H1 (cell line): ENCODE measurements at regions not wholly inside any gene's neighbourhood (a gene's known extent, or its start where the extent isn't known, plus 50 kb on each side); places are given as distances from the start of the nearest gene placed in this dataset.

ENCODE experiments used
- ASH2L ChIP-seq: fragments of 200-600, 300-600 bp; sonication (generic); IDR thresholded peaks from one replicate; pipeline ENCODE4 v1.7.1; 2017; ENCODE audit warnings: low read length
- BACH1 ChIP-seq: IDR thresholded peaks from 2 replicates; pipeline ENCODE4 v1.6.1; 2012; ENCODE audit warnings: low read length, improper control_type of control experiment
- EZH2 ChIP-seq: fragments of 200-600 bp; sonication (generic); IDR thresholded peaks from 2 replicates; pipeline ENCODE4 v1.7.1; 2012; ENCODE audit warnings: low read depth, mild to moderate bottlenecking, moderate library complexity, low read length, inconsistent platforms; ENCODE audit not compliant: severe bottlenecking
- GABPA ChIP-seq: IDR thresholded peaks from 2 replicates; pipeline ENCODE4 v1.6.1; 2011; ENCODE audit warnings: mild to moderate bottlenecking, low read length, moderate library complexity, borderline replicate concordance; ENCODE audit not compliant: insufficient read depth
- JUND ChIP-seq: IDR thresholded peaks from 2 replicates; pipeline ENCODE4 v1.6.1; 2011; ENCODE audit warnings: mild to moderate bottlenecking, improper control_type of control experiment, low read length
- MAFK ChIP-seq: IDR thresholded peaks from 2 replicates; pipeline ENCODE4 v1.6.1; 2012; ENCODE audit warnings: low read depth, mild to moderate bottlenecking, improper control_type of control experiment, low read length
- POLR2AphosphoS5 ChIP-seq: IDR thresholded peaks from 2 replicates; pipeline ENCODE4 v1.6.1; 2011; ENCODE audit warnings: low read depth, low read length
- RAD21 ChIP-seq, 2 experiments: IDR thresholded peaks in 1 of 2; conservative IDR thresholded peaks in 1 of 2; 2 replicates each; pipeline ENCODE4 v1.6.1; 2011; ENCODE audit warnings: low read depth in 2 of 2, low read length in 2 of 2, improper control_type of control experiment in 1 of 2, inconsistent platforms in 1 of 2, mild to moderate bottlenecking in 1 of 2, moderate library complexity in 1 of 2
- SIX5 ChIP-seq: IDR thresholded peaks from 2 replicates; pipeline ENCODE4 v1.6.1; 2011; ENCODE audit warnings: mild to moderate bottlenecking, low read depth, low read length
- TAF1 ChIP-seq: IDR thresholded peaks from 2 replicates; pipeline ENCODE4 v1.6.1; 2011; ENCODE audit warnings: mild to moderate bottlenecking, low read depth, low read length
- ZNF274 ChIP-seq: IDR thresholded peaks from 2 replicates; pipeline ENCODE4 v1.7.0; 2012; ENCODE audit warnings: low read length, borderline replicate concordance; ENCODE audit errors: extremely low read depth
- TF ChIP-seq, protein P1 (sequence below): IDR thresholded peaks from 2 replicates; pipeline ENCODE4 v1.6.1; 2011; ENCODE audit warnings: low read length, improper control_type of control experiment
- TF ChIP-seq, protein P2 (sequence below), 3 experiments: IDR thresholded peaks; 1 replicate in 2 of 3; 2 replicates in 1 of 3; pipeline versions ENCODE4 v1.5.1 to v1.6.1; 2011; ENCODE audit warnings: low read length in 3 of 3, mild to moderate bottlenecking in 3 of 3, inconsistent platforms in 2 of 3, low read depth in 1 of 3, moderate library complexity in 1 of 3; ENCODE audit not compliant: insufficient read depth in 1 of 3; ENCODE audit errors: control extremely low read depth in 1 of 3

DNA sequence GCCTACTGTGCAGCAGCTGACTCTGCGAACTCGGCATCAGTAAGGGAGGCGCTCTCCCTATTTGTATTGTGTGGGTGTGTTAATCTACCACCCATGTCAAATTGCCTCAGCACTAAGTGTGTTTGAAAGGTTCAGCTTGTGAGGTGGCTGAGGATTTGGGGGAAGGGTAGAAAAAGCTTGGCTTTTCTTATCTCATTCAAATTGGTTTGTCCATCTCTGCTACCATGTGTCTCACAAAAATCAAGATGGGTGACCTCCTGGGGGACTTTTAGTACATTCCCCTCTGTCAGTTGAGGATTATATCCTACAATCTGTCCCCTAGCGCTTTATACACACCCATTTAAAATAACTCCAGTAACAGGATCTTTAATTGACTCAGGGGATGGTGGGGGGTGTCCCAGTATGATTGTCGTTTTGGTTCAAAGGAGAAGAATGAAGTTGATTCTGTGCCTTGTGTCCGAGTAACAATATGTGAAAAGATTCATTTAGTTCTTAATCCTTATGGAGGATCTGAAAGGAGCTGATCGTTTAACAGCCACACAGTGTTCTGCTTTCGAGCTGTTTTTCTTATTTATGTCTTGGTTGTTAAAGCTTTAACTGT is 609.6 kb downstream of the PKHD1 start:
- TF ChIP-seq EZH2 = no peak
- TF ChIP-seq, protein P1, sequence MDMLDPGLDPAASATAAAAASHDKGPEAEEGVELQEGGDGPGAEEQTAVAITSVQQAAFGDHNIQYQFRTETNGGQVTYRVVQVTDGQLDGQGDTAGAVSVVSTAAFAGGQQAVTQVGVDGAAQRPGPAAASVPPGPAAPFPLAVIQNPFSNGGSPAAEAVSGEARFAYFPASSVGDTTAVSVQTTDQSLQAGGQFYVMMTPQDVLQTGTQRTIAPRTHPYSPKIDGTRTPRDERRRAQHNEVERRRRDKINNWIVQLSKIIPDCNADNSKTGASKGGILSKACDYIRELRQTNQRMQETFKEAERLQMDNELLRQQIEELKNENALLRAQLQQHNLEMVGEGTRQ = no peak
- TF ChIP-seq SIX5 = no peak
- TF ChIP-seq, protein P2, sequence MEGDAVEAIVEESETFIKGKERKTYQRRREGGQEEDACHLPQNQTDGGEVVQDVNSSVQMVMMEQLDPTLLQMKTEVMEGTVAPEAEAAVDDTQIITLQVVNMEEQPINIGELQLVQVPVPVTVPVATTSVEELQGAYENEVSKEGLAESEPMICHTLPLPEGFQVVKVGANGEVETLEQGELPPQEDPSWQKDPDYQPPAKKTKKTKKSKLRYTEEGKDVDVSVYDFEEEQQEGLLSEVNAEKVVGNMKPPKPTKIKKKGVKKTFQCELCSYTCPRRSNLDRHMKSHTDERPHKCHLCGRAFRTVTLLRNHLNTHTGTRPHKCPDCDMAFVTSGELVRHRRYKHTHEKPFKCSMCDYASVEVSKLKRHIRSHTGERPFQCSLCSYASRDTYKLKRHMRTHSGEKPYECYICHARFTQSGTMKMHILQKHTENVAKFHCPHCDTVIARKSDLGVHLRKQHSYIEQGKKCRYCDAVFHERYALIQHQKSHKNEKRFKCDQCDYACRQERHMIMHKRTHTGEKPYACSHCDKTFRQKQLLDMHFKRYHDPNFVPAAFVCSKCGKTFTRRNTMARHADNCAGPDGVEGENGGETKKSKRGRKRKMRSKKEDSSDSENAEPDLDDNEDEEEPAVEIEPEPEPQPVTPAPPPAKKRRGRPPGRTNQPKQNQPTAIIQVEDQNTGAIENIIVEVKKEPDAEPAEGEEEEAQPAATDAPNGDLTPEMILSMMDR (IDR thresholded peaks at IDR 0.05; ENCODE audit: control extremely low read depth in 1 of 3, insufficient read depth in 1 of 3, low read depth in 1 of 3, low read length in 3 of 3) = no peak
- TF ChIP-seq TAF1 = no peak
- TF ChIP-seq RAD21 (IDR thresholded peaks at IDR 0.05 in 1 of 2, conservative IDR thresholded peaks at IDR 0.05 in 1 of 2; ENCODE audit: low read depth in 2 of 2, low read length in 2 of 2) = no peak
- no peak for TF ChIP-seq ZNF274
- no peak for TF ChIP-seq BACH1
- TF ChIP-seq POLR2AphosphoS5 = no peak
- TF ChIP-seq ASH2L = no peak
- TF ChIP-seq JUND = no peak
- TF ChIP-seq GABPA = no peak
- no peak for TF ChIP-seq MAFK
